Effector memory CD8-positive, alpha-beta T cell (primary cell): ENCODE measurements at regions not wholly inside any gene's neighbourhood (a gene's known extent, or its start where the extent isn't known, plus 50 kb on each side); places are given as distances from the start of the nearest gene placed in this dataset.

Source experiments
- ATAC-seq: fragments of 150-1000 bp; cut with Tn5 transposase; replicated peaks from 2 replicates; pipeline ENCODE4 v1.10.0; 2021; ENCODE audit warnings: mild to moderate bottlenecking, moderate library complexity
- DNase-seq, 3 experiments: peaks; one replicate each; pipeline ENCODE4 v3.0.0; 2021
- H3K27ac Mint-ChIP-seq, 2 donors: one replicate each; pipeline ENCODE4 v1.8.0; 2022; ENCODE audit warnings: mild to moderate bottlenecking in 2 of 2, mixed read lengths in 2 of 2, moderate library complexity in 2 of 2
- H3K27me3 Mint-ChIP-seq, 2 donors: one replicate each; pipeline ENCODE4 v1.8.0; 2022; ENCODE audit warnings: mixed read lengths in 2 of 2
- H3K36me3 Mint-ChIP-seq: one replicate; pipeline ENCODE4 v1.8.0; 2022; ENCODE audit warnings: mild to moderate bottlenecking, moderate library complexity, mixed read lengths; ENCODE audit not compliant: insufficient read depth
- H3K4me1 Mint-ChIP-seq, 2 donors: one replicate each; pipeline ENCODE4 v1.8.0; 2022; ENCODE audit warnings: low read depth in 2 of 2, mixed read lengths in 2 of 2
- H3K4me3 Mint-ChIP-seq, 2 donors: one replicate each; pipeline ENCODE4 v1.8.0; 2022; ENCODE audit warnings: mild to moderate bottlenecking in 2 of 2, mixed read lengths in 2 of 2, moderate library complexity in 2 of 2
- H3K9me3 Mint-ChIP-seq, 2 donors: one replicate each; pipeline ENCODE4 v1.8.0; 2022; ENCODE audit warnings: mixed read lengths in 2 of 2

DNA sequence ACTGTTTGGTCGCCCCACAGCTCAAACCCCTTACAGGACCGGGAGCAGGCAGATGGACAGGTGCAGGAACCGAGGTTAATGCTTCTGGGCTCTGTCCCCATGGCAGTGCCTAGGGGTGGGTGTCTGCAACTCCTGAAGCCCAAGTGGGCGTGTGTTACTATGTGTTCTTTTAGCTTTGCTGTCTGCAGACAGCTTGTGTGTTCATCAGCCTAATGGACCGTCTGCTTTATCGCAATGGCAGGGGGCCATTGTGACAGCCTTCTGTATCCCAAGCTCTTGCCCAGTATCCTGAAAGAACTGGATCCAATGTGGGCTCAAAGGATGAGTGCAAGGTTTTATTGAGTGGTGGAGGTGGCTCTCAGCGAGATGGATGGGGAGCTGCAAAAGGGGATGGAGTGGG is 266.7 kb downstream of the CSNK1G3 start:
- H3K4me3 Mint-ChIP-seq, result no peak overlapping the region
- no peak overlapping the region for H3K27ac Mint-ChIP-seq
- DNase-seq (no peak), ATAC-seq (no peak)
- H3K9me3 Mint-ChIP-seq, result peaks cover 0 to 2% of the 10 kb centered on the region in 2 donors
- no peaks in the 10 kb centered on the region for H3K36me3 Mint-ChIP-seq
- no peaks in the 10 kb centered on the region for H3K27me3 Mint-ChIP-seq
- H3K4me1 Mint-ChIP-seq, result no peaks in the 10 kb centered on the region

DNA sequence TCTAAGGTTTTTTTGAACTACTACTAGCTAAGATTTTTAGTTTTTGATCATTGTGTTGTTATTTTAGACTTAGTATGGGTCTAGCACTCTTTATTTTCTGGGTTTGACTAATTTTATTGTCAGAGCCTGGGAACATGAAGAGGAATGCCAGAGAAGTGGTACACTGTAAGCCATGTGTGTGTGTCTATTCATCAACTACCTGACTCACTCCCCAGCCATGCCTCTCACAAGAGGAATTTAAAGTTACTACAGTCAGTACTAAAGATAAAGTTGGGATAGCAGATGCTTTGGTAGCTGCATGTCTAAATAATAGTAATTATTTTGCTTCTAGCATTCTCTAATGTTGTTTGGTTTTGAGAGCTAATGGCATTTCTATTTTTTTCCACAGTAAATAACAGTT is 264.8 kb downstream of the CSNK1G3 start:
- DNase-seq, result no peak
- Mint-ChIP-seq H3K4me3 (no peak overlapping the region), H3K36me3 (no peaks in the 10 kb centered on the region), H3K4me1 (no peaks in the 10 kb centered on the region), H3K27me3 (no peaks in the 10 kb centered on the region), H3K9me3 (peaks cover 2 to 9% of the 10 kb centered on the region in 2 donors), H3K27ac (no peak overlapping the region)
- no peak for ATAC-seq

DNA sequence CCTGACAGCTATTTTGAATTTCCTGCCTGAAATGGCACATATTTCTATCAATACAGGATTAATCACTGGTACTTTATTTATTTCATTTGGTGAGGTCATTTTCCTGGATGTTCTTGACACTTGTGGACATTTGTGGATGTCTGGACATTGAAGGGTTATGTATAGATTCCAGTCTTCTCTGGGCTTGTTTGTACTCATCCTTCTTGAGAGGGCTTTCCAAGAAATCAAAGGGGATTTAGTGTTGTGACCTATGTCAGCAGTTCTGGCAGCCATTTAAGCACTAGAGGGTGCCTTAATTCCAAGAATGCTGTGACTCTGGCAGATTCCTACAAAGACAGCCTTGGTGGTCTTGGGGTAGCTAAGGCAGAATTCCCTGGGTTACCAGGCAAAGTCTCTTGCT is 259.7 kb downstream of the CSNK1G3 start:
- ATAC-seq (no peak), DNase-seq (no peak)
- H3K36me3 Mint-ChIP-seq, result no peaks in the 10 kb centered on the region
- no peaks in the 10 kb centered on the region for H3K4me1 Mint-ChIP-seq
- no peak overlapping the region for H3K27ac Mint-ChIP-seq
- no peaks in the 10 kb centered on the region for H3K27me3 Mint-ChIP-seq
- peaks cover 0 to 9% of the 10 kb centered on the region in 2 donors for H3K9me3 Mint-ChIP-seq
- H3K4me3 Mint-ChIP-seq, result no peak overlapping the region

DNA sequence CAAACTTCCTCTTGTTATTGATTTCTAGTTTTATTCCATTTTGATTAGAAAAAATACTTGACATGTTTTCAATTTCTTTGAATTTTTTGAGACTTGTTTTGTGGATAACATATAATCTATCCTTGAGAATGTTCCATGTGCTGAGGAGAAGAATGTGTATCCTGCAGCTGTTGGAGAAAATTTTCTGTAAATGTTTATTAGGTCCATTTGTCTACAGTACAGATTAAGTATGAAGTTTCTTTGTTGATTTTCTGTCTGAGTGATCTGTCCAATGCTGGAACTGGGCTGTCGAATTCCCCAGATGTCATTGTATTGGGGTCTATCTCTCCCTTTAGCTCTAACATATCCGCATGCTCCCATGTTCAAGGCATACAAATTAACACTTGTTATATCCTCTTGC is 251.2 kb downstream of the CSNK1G3 start:
- H3K4me3 Mint-ChIP-seq, result no peak overlapping the region
- H3K9me3 Mint-ChIP-seq, result peaks cover 0 to 2% of the 10 kb centered on the region in 2 donors
- ATAC-seq (no peak), DNase-seq (no peak)
- no peak overlapping the region for H3K27ac Mint-ChIP-seq
- H3K36me3 Mint-ChIP-seq, result no peaks in the 10 kb centered on the region
- no peaks in the 10 kb centered on the region for H3K4me1 Mint-ChIP-seq
- no peaks in the 10 kb centered on the region for H3K27me3 Mint-ChIP-seq

DNA sequence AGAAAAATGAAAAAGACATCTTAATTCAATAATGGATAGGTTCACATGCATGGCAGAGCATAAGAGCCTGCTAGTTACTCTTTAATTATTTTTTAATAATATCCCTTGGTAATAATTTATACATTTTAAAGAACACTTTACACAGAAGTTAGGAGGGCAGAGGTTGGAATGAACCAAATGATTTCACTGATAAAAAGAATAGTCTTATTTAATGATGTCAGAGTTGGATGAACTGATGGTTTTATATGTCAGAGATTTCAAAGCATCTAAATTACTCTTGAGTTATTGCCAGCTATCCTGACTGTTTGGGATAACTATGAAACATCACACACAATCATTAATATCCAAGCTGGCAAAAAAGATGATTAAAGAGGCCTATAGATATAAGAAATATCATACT is 244.8 kb downstream of the CSNK1G3 start:
- Mint-ChIP-seq H3K36me3 (no peaks in the 10 kb centered on the region), H3K4me1 (no peaks in the 10 kb centered on the region), H3K27me3 (no peaks in the 10 kb centered on the region), H3K4me3 (no peak overlapping the region), H3K9me3 (no peaks in the 10 kb centered on the region), H3K27ac (no peak overlapping the region)
- no peak for ATAC-seq
- DNase-seq, result no peak

DNA sequence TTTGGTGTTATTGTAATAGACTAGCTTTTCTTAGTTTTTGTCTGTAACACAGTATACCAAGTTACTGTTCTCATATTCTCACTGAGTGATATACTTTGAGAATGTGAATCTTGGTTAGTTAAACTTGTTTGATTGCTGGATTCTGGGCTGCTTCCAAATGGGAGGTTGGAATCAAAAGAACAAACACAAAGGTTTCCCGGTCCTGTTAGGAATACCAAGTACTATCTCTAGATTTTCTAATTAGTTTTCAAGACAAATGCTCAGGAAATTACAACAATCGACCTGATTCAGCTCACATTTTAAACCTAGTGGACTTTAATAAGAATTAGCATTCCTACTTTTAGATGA is 244.3 kb downstream of the CSNK1G3 start:
- Mint-ChIP-seq H3K4me1 (no peaks in the 10 kb centered on the region), H3K27ac (no peak overlapping the region)
- DNase-seq, result no peak

DNA sequence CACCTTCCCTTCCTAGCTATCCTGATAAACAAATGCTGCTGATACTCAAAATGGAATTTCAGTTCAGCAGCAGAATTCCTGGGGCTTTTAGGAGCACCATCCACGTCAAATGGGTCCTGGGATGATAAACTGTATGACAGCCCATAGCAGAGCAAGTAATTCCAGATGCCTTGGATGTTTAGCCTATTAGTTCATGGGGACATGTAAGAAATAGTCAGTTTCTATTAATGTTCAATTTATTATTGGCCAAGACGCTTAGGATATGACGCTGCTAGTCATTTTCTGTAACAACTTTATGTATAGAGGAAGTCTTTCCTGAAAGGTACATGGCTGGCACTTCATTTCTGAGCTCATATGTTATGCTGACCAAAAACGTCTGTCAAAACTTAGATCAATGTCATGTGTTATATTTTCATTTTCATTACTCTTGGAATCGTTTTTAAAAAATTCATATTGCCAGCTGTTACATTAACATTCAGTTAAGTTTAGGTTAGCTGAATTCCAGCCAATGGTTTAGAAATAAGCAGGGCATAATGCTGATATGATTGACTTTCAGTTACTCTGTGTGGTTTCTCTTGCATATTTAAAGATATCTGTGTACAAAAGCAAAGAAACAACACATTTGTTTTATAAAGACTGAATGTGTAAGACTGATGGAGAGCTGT is 243.8 kb downstream of the CSNK1G3 start:
- Mint-ChIP-seq H3K9me3 (no peaks in the 10 kb centered on the region), H3K36me3 (no peaks in the 10 kb centered on the region), H3K4me1 (no peaks in the 10 kb centered on the region), H3K27ac (no peak overlapping the region), H3K27me3 (no peaks in the 10 kb centered on the region), H3K4me3 (no peak overlapping the region)
- DNase-seq, result no peak
- no peak for ATAC-seq

More for the DNA sequence above, 244.3 kb downstream of the CSNK1G3 start:
- ATAC-seq, result no peak
- no peaks in the 10 kb centered on the region for H3K36me3 Mint-ChIP-seq
- no peaks in the 10 kb centered on the region for H3K9me3 Mint-ChIP-seq
- no peak overlapping the region for H3K4me3 Mint-ChIP-seq
- H3K27me3 Mint-ChIP-seq, result no peaks in the 10 kb centered on the region

DNA sequence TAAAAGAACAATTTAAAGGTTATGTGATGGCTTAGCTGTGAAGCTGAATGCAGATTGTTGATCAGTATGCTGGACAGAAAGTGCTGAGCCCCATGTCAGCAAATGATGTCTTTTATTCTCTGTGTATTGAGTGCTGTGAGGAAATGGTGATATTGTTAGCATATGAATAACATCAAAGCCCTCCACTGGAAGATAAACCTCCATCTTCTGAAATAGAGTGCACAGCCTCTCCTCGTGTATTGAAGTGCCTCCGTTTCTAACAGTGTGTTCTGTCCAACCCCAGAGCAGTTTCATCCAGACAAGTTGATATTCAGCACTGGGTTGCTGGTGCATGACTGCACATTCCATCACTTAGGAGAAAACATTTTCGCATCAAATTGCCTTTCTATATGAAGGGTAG is 242.9 kb downstream of the CSNK1G3 start:
- Mint-ChIP-seq H3K4me3 (no peak overlapping the region), H3K27ac (no peak overlapping the region), H3K9me3 (no peaks in the 10 kb centered on the region), H3K27me3 (no peaks in the 10 kb centered on the region), H3K36me3 (no peaks in the 10 kb centered on the region), H3K4me1 (no peaks in the 10 kb centered on the region)
- ATAC-seq (no peak), DNase-seq (no peak)

DNA sequence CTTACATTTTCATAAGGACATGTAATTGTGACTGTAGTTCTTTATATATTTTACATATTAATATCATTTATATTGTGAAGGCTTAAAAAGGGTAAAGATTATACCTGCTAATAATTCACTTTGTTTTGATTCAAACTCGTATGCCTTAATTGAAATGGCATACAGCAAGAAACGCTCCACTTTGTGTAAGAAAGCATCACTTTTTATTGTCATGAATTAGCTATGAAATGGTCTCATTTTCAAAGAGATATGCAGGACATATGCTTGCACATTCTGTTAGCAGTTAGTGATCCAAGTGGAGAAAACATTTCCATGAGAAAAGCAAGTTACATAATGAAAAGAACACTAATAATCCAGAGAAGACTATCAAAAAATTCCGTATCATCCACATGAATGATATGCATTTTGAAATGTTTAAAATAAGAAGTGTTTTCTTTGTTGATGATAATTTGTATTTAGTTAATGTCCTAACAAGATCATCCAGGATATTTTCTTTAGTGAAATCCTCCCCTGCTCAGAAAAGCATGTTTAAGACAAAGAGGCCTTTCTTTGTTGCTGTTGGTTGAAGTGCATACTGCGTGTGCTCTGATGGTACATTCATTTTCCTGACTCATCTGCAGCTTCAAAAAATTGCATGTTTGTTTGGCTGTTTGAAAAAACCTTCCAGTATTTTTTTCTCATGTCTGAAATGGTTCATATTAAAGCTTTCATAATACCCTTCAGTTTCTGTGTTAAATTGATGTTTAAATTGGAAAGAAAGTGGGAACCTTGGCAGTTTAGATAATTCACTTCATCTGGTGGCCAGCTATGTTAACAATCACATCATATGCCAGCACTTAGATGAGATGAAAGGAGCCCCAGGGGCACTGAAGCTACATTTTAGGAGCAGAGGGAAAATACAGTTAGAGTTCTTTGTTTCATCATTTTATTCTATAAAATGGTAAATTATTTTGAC is 242.2 kb downstream of the CSNK1G3 start:
- DNase-seq (no peak), ATAC-seq (no peak)
- no peak overlapping the region for H3K27ac Mint-ChIP-seq
- no peaks in the 10 kb centered on the region for H3K4me1 Mint-ChIP-seq
- H3K4me3 Mint-ChIP-seq, result no peak overlapping the region
- no peaks in the 10 kb centered on the region for H3K9me3 Mint-ChIP-seq
- H3K27me3 Mint-ChIP-seq, result no peaks in the 10 kb centered on the region
- no peaks in the 10 kb centered on the region for H3K36me3 Mint-ChIP-seq

DNA sequence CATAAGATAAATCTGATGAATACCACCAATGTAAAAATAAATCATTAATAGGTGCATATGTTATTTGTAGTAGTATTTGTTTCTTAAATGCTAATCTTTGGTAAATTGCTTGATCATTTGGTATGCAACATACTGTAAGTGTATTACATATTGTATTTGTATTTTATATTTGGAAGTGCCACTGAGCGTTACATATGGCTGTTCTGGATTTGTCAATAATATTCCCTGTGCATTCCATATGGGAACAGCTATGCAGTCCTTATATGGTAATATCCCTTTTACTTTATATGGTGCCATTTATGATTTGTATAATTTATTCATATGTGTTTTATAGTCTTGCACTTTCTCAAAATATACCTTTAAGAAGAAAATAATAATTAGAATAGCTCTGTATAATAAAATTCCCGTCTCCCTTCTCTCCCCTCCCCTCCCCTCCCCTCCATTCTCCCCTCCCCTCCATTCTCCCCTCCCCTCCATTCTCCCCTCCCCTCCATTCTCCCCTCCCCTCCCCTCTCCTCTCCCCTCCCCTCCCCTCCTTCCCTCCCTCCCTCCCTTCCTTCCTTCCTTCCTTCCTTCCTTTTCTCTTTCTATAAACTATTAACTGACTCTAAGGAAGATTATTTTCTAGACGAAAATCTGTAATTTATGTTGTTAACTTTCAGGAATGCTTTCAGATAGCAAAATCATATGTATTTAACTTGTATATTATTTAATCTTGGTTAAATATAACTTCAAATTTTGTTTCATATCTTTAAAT is 241.4 kb downstream of the CSNK1G3 start:
- H3K9me3 Mint-ChIP-seq, result no peaks in the 10 kb centered on the region
- H3K27me3 Mint-ChIP-seq, result no peaks in the 10 kb centered on the region
- no peaks in the 10 kb centered on the region for H3K4me1 Mint-ChIP-seq
- DNase-seq, result no peak
- H3K4me3 Mint-ChIP-seq, result no peak overlapping the region
- no peak overlapping the region for H3K27ac Mint-ChIP-seq
- H3K36me3 Mint-ChIP-seq, result no peaks in the 10 kb centered on the region
- ATAC-seq, result no peak

DNA sequence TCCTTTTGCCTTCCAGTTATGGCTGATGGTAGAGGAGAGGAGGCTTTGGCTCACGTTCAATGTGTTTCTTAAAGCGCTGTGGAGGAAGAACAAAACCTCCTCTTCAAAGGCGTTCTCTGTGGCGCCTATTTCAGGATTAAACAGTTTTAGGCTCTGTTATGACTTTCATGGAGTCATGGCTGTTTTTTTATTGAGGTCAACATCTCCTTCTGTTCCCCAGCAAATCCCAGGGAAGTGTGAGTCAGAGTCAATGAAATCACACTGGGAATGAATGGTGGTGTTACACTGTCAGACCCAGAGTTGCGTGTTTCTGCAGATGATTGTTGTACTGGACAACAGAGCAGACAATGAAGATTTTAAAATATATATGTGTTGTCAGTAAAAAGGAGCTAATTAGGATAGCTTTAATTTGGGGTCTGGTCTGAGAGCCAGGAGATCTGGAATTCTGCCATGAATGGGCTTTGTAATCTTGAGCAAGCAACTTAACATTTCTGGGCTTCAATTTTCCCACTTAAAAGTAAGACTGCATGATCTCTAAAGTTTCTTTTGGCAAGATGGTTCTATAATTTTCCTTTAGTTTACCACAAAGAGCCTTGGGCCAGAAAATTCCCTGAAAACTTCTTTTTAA is 240.7 kb downstream of the CSNK1G3 start:
- H3K4me3 Mint-ChIP-seq, result no peak overlapping the region

DNA sequence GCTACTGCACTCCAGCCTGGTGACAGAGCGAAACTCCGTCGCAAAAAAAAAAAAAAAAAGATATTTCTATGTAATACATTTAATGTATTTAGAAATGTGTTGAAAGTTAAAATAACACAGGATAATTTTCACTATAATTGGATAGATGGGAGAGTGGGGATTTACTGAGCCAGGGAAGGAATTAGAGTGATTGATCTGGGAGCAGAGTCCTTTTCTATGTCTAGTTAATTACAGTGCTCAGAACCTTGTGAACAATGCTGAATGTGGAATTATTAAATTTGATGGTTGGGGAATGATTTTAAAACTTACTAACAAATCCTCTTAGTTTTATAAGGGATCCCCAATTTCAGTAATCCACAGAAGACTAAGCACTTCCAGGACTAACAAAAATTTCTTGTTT is 239.7 kb downstream of the CSNK1G3 start:
- ATAC-seq (no peak), DNase-seq (no peak)
- Mint-ChIP-seq H3K36me3 (no peaks in the 10 kb centered on the region), H3K27me3 (no peaks in the 10 kb centered on the region), H3K9me3 (no peaks in the 10 kb centered on the region), H3K27ac (no peak overlapping the region), H3K4me3 (no peak overlapping the region), H3K4me1 (no peaks in the 10 kb centered on the region)

More for the DNA sequence above, 240.7 kb downstream of the CSNK1G3 start:
- no peaks in the 10 kb centered on the region for H3K36me3 Mint-ChIP-seq
- H3K4me1 Mint-ChIP-seq, result no peaks in the 10 kb centered on the region
- H3K9me3 Mint-ChIP-seq, result no peaks in the 10 kb centered on the region
- DNase-seq (no peak), ATAC-seq (no peak)
- H3K27ac Mint-ChIP-seq, result no peak overlapping the region
- H3K27me3 Mint-ChIP-seq, result no peaks in the 10 kb centered on the region

DNA sequence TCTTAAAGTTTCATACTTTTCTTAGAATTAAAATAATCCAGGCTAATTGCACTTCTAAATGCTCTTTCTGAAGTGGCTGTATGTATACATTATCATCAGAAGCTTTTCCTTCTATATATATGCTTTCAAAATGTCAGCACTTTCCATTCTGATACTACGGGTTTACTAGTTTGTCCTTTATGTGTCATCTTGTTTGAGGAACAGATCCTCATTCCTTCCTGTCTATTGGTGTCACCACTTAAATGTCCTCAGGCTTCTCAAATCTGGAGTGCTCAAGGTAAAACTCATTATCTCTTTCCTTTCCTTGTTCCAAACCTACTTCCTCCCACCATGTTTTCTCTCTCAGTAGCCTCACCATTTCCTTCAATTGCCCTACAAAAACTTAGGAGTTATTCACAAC is 236.3 kb downstream of the CSNK1G3 start:
- Mint-ChIP-seq H3K27ac (no peak overlapping the region), H3K36me3 (no peaks in the 10 kb centered on the region), H3K4me3 (no peak overlapping the region), H3K9me3 (no peaks in the 10 kb centered on the region), H3K27me3 (no peaks in the 10 kb centered on the region), H3K4me1 (no peaks in the 10 kb centered on the region)
- no peak for DNase-seq
- no peak for ATAC-seq
